GM06990 (cell line): ENCODE measurements at regions not wholly inside any gene's neighbourhood (a gene's known extent, or its start where the extent isn't known, plus 50 kb on each side); places are given as distances from the start of the nearest gene placed in this dataset.

Experiments used
- DNase-seq: peaks from one replicate; pipeline ENCODE4 v3.0.0-alpha.2; 2011; ENCODE audit not compliant: insufficient read length; ENCODE audit errors: extremely low read depth
- H3K27me3 ChIP-seq: replicated peaks from 2 replicates; pipeline ENCODE4 v1.6.0; 2011; ENCODE audit warnings: low read length; ENCODE audit not compliant: control insufficient read depth, insufficient read depth
- H3K36me3 ChIP-seq: 2 replicates; pipeline ENCODE4 v1.5.1; 2011; ENCODE audit warnings: low read length; ENCODE audit not compliant: control insufficient read depth, insufficient read depth
- H3K4me3 ChIP-seq: replicated peaks from 2 replicates; pipeline ENCODE4 v1.5.1; 2011; ENCODE audit warnings: low read depth, mild to moderate bottlenecking, control low read depth, low read length
- CTCF ChIP-seq: IDR thresholded peaks from 2 replicates; pipeline ENCODE4 v1.5.1; 2011; ENCODE audit warnings: low read length, control low read depth, mild to moderate bottlenecking, inconsistent platforms; ENCODE audit not compliant: insufficient read depth, poor library complexity, severe bottlenecking

- Histone ChIP-seq H3K27me3 (no peaks in the 10 kb centered on the region), H3K36me3 (no peaks in the 10 kb centered on the region), H3K4me3 (no peak overlapping the region)
- DNase-seq: no peak
- TF ChIP-seq CTCF: no peak
Observed at GRCh38 chr5:180437336-180437735, 56.8 kb upstream of the CNOT6 start.

GRCh38 chr5:180438785-180439780, 55.1 kb upstream of the CNOT6 start:
- H3K27me3 ChIP-seq: no peaks in the 10 kb centered on the region
- H3K36me3 ChIP-seq: no peaks in the 10 kb centered on the region
- no peak overlapping the region for H3K4me3 ChIP-seq
- no peak for TF ChIP-seq CTCF
- DNase-seq: no peak

- Histone ChIP-seq H3K27me3 (no peaks in the 10 kb centered on the region), H3K36me3 (no peaks in the 10 kb centered on the region), H3K4me3 (no peak overlapping the region)
- DNase-seq: no peak
- peak; percentile 5 for TF ChIP-seq CTCF
Observed at GRCh38 chr5:180439911-180440769, 54.0 kb upstream of the CNOT6 start.

- no peak for DNase-seq
- Histone ChIP-seq H3K36me3 (no peaks in the 10 kb centered on the region), H3K4me3 (no peak overlapping the region), H3K27me3 (no peaks in the 10 kb centered on the region)
- TF ChIP-seq CTCF: no peak
Observed at GRCh38 chr5:180441564-180442051, 52.6 kb upstream of the CNOT6 start.
